Gastroesophageal sphincter (tissue), 3 donors: ENCODE measurements at regions not wholly inside any gene's neighbourhood (a gene's known extent, or its start where the extent isn't known, plus 50 kb on each side); places are given as distances from the start of the nearest gene placed in this dataset.

Experiments used
- EP300 ChIP-seq: sonication (generic); formaldehyde crosslinking; IDR thresholded peaks from one replicate; pipeline ENCODE4 v1.6.1; 2017; ENCODE audit warnings: antibody characterized with exemption, mild to moderate bottlenecking
- POLR2A ChIP-seq, 2 donors: fragments of 450-650 bp; IDR thresholded peaks; one replicate each; pipeline ENCODE4 v1.6.1; 2017; ENCODE audit warnings: antibody characterized with exemption in 2 of 2, mild to moderate bottlenecking in 2 of 2, moderate library complexity in 1 of 2
- TF ChIP-seq, protein P1 (sequence below), 4 experiments: fragments of 200-600 bp in 2 of 4; fragments of 450-650 bp in 2 of 4; sonication (generic) in 1 of 4; IDR thresholded peaks; one replicate each; pipeline ENCODE4 v1.5.1; 2017 to 2019; ENCODE audit warnings: antibody characterized with exemption in 4 of 4, mild to moderate bottlenecking in 2 of 4, moderate library complexity in 2 of 4

DNA sequence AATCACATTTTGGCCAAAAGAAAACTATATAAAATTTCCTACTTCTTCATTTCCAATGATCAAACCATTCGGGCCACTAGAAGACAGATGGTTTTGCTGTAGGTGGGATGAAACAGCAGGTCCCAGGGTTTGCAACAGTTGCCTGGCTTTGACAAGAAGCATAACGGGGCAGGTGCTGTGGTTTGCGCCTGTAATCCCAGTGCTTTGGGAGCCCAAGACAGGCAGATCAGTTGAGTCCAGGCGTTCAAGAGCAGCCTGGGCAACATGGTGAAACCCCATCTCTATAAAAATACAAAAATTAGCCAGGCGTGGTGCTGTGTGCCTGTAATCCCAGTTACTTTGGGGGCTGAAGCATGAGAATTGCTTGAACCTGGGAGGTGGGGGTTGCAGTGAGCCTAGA, 81.4 kb upstream of the XPO1 start:
- TF ChIP-seq POLR2A (IDR thresholded peaks at IDR 0.05): no peak
- TF ChIP-seq, protein P1, sequence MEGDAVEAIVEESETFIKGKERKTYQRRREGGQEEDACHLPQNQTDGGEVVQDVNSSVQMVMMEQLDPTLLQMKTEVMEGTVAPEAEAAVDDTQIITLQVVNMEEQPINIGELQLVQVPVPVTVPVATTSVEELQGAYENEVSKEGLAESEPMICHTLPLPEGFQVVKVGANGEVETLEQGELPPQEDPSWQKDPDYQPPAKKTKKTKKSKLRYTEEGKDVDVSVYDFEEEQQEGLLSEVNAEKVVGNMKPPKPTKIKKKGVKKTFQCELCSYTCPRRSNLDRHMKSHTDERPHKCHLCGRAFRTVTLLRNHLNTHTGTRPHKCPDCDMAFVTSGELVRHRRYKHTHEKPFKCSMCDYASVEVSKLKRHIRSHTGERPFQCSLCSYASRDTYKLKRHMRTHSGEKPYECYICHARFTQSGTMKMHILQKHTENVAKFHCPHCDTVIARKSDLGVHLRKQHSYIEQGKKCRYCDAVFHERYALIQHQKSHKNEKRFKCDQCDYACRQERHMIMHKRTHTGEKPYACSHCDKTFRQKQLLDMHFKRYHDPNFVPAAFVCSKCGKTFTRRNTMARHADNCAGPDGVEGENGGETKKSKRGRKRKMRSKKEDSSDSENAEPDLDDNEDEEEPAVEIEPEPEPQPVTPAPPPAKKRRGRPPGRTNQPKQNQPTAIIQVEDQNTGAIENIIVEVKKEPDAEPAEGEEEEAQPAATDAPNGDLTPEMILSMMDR (IDR thresholded peaks at IDR 0.05): no peak
- TF ChIP-seq EP300: no peak
